ENCODE measurements at regions not wholly inside any gene's neighbourhood (a gene's known extent, or its start where the extent isn't known, plus 50 kb on each side); places are given as distances from the start of the nearest gene placed in this dataset.

- ATAC-seq = no peak
- H3K4me3 Mint-ChIP-seq = no peak overlapping the region
Observed at GRCh38 chr10:1851762-1852161, 114.4 kb upstream of the ADARB2 start.

GRCh38 chr10:1850971-1851527 is 113.7 kb upstream of the ADARB2 start:
- DNase-seq (ENCODE audit: low spot score in 2 of 2) (no peak), ATAC-seq (no peak)
- no peaks in the 10 kb centered on the region for H3K36me3 Mint-ChIP-seq
- peaks cover 2% of the 10 kb centered on the region for H3K9me3 Mint-ChIP-seq
- no peak overlapping the region for H3K27ac Mint-ChIP-seq
- no peaks in the 10 kb centered on the region for H3K4me1 Mint-ChIP-seq
- H3K4me3 Mint-ChIP-seq = no peak overlapping the region

More at GRCh38 chr10:1851762-1852161, 114.4 kb upstream of the ADARB2 start:
- DNase-seq (ENCODE audit: low spot score in 2 of 2) = no peak
- no peak overlapping the region for H3K27ac Mint-ChIP-seq
- H3K9me3 Mint-ChIP-seq = peaks cover 2% of the 10 kb centered on the region
- no peaks in the 10 kb centered on the region for H3K36me3 Mint-ChIP-seq
- H3K4me1 Mint-ChIP-seq = no peaks in the 10 kb centered on the region

GRCh38 chr10:1847361-1847760 is 110.0 kb upstream of the ADARB2 start:
- ATAC-seq (no peak), DNase-seq (ENCODE audit: low spot score in 2 of 2) (no peak)
- no peak overlapping the region for H3K27ac Mint-ChIP-seq
- no peaks in the 10 kb centered on the region for H3K4me1 Mint-ChIP-seq
- H3K4me3 Mint-ChIP-seq = no peak overlapping the region
- peaks cover 2% of the 10 kb centered on the region for H3K9me3 Mint-ChIP-seq
- H3K36me3 Mint-ChIP-seq = no peaks in the 10 kb centered on the region

- DNase-seq (ENCODE audit: low spot score in 2 of 2) (no peak), ATAC-seq (no peak)
- Mint-ChIP-seq H3K9me3 (peaks cover 2% of the 10 kb centered on the region), H3K36me3 (no peaks in the 10 kb centered on the region), H3K27ac (no peak overlapping the region), H3K4me3 (no peak overlapping the region), H3K4me1 (no peaks in the 10 kb centered on the region)
Observed at GRCh38 chr10:1846032-1846431, 108.7 kb upstream of the ADARB2 start.

GRCh38 chr10:1841759-1842158 is 104.4 kb upstream of the ADARB2 start:
- ATAC-seq = no peak
- Mint-ChIP-seq H3K4me3 (no peak overlapping the region), H3K36me3 (no peaks in the 10 kb centered on the region), H3K27ac (no peak overlapping the region), H3K9me3 (no peaks in the 10 kb centered on the region), H3K4me1 (no peaks in the 10 kb centered on the region)
- DNase-seq (ENCODE audit: low spot score in 2 of 2) = no peak

GRCh38 chr10:1829712-1830111 is 92.4 kb upstream of the ADARB2 start:
- DNase-seq (ENCODE audit: low spot score in 2 of 2) (no peak), ATAC-seq (no peak)
- Mint-ChIP-seq H3K27ac (no peak overlapping the region), H3K4me3 (no peak overlapping the region), H3K36me3 (no peaks in the 10 kb centered on the region), H3K4me1 (no peaks in the 10 kb centered on the region), H3K9me3 (peaks cover 3% of the 10 kb centered on the region)

- no peak for DNase-seq (ENCODE audit: low spot score in 2 of 2)
- Mint-ChIP-seq H3K9me3 (peaks cover 3% of the 10 kb centered on the region), H3K36me3 (no peaks in the 10 kb centered on the region), H3K27ac (no peak overlapping the region), H3K4me1 (no peaks in the 10 kb centered on the region), H3K4me3 (no peak overlapping the region)
- ATAC-seq = no peak
Observed at GRCh38 chr10:1824928-1825327, 87.6 kb upstream of the ADARB2 start.

GRCh38 chr10:1814556-1814955 is 77.2 kb upstream of the ADARB2 start:
- H3K4me3 Mint-ChIP-seq = no peak overlapping the region

GRCh38 chr10:1809139-1809741 is 71.9 kb upstream of the ADARB2 start:
- no peak for DNase-seq (ENCODE audit: low spot score in 2 of 2)
- Mint-ChIP-seq H3K36me3 (no peaks in the 10 kb centered on the region), H3K9me3 (no peaks in the 10 kb centered on the region), H3K4me3 (no peak overlapping the region), H3K27ac (no peak overlapping the region), H3K4me1 (no peaks in the 10 kb centered on the region)
- ATAC-seq = no peak

More at GRCh38 chr10:1814556-1814955, 77.2 kb upstream of the ADARB2 start:
- ATAC-seq (no peak), DNase-seq (ENCODE audit: low spot score in 2 of 2) (no peak)
- Mint-ChIP-seq H3K4me1 (no peaks in the 10 kb centered on the region), H3K36me3 (no peaks in the 10 kb centered on the region), H3K27ac (no peak overlapping the region), H3K9me3 (peaks cover 4% of the 10 kb centered on the region)

- Mint-ChIP-seq H3K9me3 (no peaks in the 10 kb centered on the region), H3K4me3 (no peak overlapping the region), H3K27ac (no peak overlapping the region), H3K4me1 (no peaks in the 10 kb centered on the region), H3K36me3 (no peaks in the 10 kb centered on the region)
- ATAC-seq (no peak), DNase-seq (ENCODE audit: low spot score in 2 of 2) (no peak)
Observed at GRCh38 chr10:1807924-1808323, 70.6 kb upstream of the ADARB2 start.

GRCh38 chr10:1807196-1807595 is 69.9 kb upstream of the ADARB2 start:
- no peak for ATAC-seq
- no peak overlapping the region for H3K27ac Mint-ChIP-seq

GRCh38 chr10:1802413-1802812 is 65.1 kb upstream of the ADARB2 start:
- no peak overlapping the region for H3K27ac Mint-ChIP-seq
- no peaks in the 10 kb centered on the region for H3K36me3 Mint-ChIP-seq

More at GRCh38 chr10:1807196-1807595, 69.9 kb upstream of the ADARB2 start:
- peaks cover 5% of the 10 kb centered on the region for H3K4me1 Mint-ChIP-seq
- H3K4me3 Mint-ChIP-seq = no peak overlapping the region
- H3K9me3 Mint-ChIP-seq = no peaks in the 10 kb centered on the region
- DNase-seq (ENCODE audit: low spot score in 2 of 2) = no peak
- no peaks in the 10 kb centered on the region for H3K36me3 Mint-ChIP-seq

GRCh38 chr10:1788401-1788800 is 51.1 kb upstream of the ADARB2 start:
- Mint-ChIP-seq H3K9me3 (no peaks in the 10 kb centered on the region), H3K27ac (no peak overlapping the region), H3K36me3 (no peaks in the 10 kb centered on the region), H3K4me3 (no peak overlapping the region), H3K4me1 (no peaks in the 10 kb centered on the region)
- ATAC-seq (no peak), DNase-seq (ENCODE audit: low spot score in 2 of 2) (no peak)

More at GRCh38 chr10:1802413-1802812, 65.1 kb upstream of the ADARB2 start:
- ATAC-seq = no peak
- Mint-ChIP-seq H3K4me3 (no peak overlapping the region), H3K4me1 (peaks cover 5% of the 10 kb centered on the region), H3K9me3 (peaks cover 7% of the 10 kb centered on the region)
- DNase-seq (ENCODE audit: low spot score in 2 of 2) = no peak

All from stimulated activated effector memory CD8-positive, alpha-beta T cell treated with anti-CD3 and anti-CD28 coated beads, Interleukin-12 subunit alpha, Interleukin-12 subunit beta, amount 100 ng/mL, for 72 hours (primary cell).